GM18517 (cell line): ENCODE measurements at regions not wholly inside any gene's neighbourhood (a gene's known extent, or its start where the extent isn't known, plus 50 kb on each side); places are given as distances from the start of the nearest gene placed in this dataset.
"Not testable (repeated sequence)": the region's sequence is repeated elsewhere in the genome, so short reads cannot be mapped to it uniquely, and the experiment has no call there.

ENCODE experiments used
- ATAC-seq: cut with Tn5 transposase; IDR thresholded peaks from one replicate; pipeline ENCODE4 v1.9.1; 2021; ENCODE audit warnings: mild to moderate bottlenecking, moderate library complexity; ENCODE audit not compliant: unreplicated experiment

GRCh38 chr6:103496588-103496987 is 1363.1 kb downstream of the HACE1 start:
- not testable (repeated sequence) for ATAC-seq

GRCh38 chr6:103456652-103457051 is 1403.1 kb downstream of the HACE1 start:
- ATAC-seq: no peak

GRCh38 chr6:103455275-103455674 is 1404.4 kb downstream of the HACE1 start:
- ATAC-seq: no peak

- ATAC-seq: no peak
Observed at GRCh38 chr6:103409475-103409874, 1450.2 kb downstream of the HACE1 start.

GRCh38 chr6:103405321-103405720 is 1454.4 kb downstream of the HACE1 start:
- no peak for ATAC-seq

- ATAC-seq: no peak
Observed at GRCh38 chr6:103404799-103405198, 1454.9 kb downstream of the HACE1 start.

- ATAC-seq: no peak
Observed at GRCh38 chr6:103396768-103397167, 1463.0 kb downstream of the HACE1 start.

GRCh38 chr6:103379272-103379671 is 1480.4 kb downstream of the HACE1 start:
- ATAC-seq: no peak

- no peak for ATAC-seq
Observed at GRCh38 chr6:103367212-103367611, 1492.5 kb downstream of the HACE1 start.

GRCh38 chr6:103356531-103356930 is 1503.2 kb downstream of the HACE1 start:
- ATAC-seq: no peak

GRCh38 chr6:103344554-103345163 is 1515.1 kb downstream of the HACE1 start:
- no peak for ATAC-seq

- ATAC-seq: no peak
Observed at GRCh38 chr6:103335412-103335811, 1524.3 kb downstream of the HACE1 start.

- ATAC-seq: no peak
Observed at GRCh38 chr6:103326760-103327757, 1532.7 kb downstream of the HACE1 start.

GRCh38 chr6:103313432-103313831 is 1546.3 kb downstream of the HACE1 start:
- no peak for ATAC-seq

- ATAC-seq: not testable (repeated sequence)
Observed at GRCh38 chr6:103294376-103294775, 1565.3 kb downstream of the HACE1 start.

- ATAC-seq: no peak
Observed at GRCh38 chr6:103284835-103285234, 1574.9 kb downstream of the HACE1 start.

- no peak for ATAC-seq
Observed at GRCh38 chr6:103280417-103280816, 1579.3 kb downstream of the HACE1 start.

GRCh38 chr6:103277936-103278335 is 1581.8 kb downstream of the HACE1 start:
- no peak for ATAC-seq

GRCh38 chr6:103273048-103273447 is 1586.7 kb downstream of the HACE1 start:
- no peak for ATAC-seq

- ATAC-seq: no peak
Observed at GRCh38 chr6:103269581-103269980, 1590.1 kb downstream of the HACE1 start.

- no peak for ATAC-seq
Observed at GRCh38 chr6:103268335-103268734, 1591.4 kb downstream of the HACE1 start.

- no peak for ATAC-seq
Observed at GRCh38 chr6:103264020-103264419, 1595.7 kb downstream of the HACE1 start.
